ENCODE measurements at regions not wholly inside any gene's neighbourhood (a gene's known extent, or its start where the extent isn't known, plus 50 kb on each side); places are given as distances from the start of the nearest gene placed in this dataset.

- Histone ChIP-seq H3K27ac (ENCODE audit: low read depth, low read length) (no peak overlapping the region), H3K27me3 (ENCODE audit: control insufficient read depth, insufficient read depth, low read length) (no peaks in the 10 kb centered on the region)
- 35% methylated on average over 12 of the region's 13 CpGs for WGBS (ENCODE audit: insufficient coverage)
Observed at GRCh38 chr1:58922302-58923089, 138.6 kb upstream of the JUN start.

GRCh38 chr1:58923090-58923470 is 139.2 kb upstream of the JUN start:
- no peaks in the 10 kb centered on the region for H3K27me3 ChIP-seq (ENCODE audit: control insufficient read depth, insufficient read depth, low read length)
- WGBS (ENCODE audit: insufficient coverage), result no CpG with 5 or more reads among the region's 3 CpGs
- no peak overlapping the region for H3K27ac ChIP-seq (ENCODE audit: low read depth, low read length)

More at GRCh38 chr1:58922302-58923089, 138.6 kb upstream of the JUN start:
- Histone ChIP-seq H3K36me3 (ENCODE audit: control insufficient read depth, insufficient read depth, low read length) (no peaks in the 10 kb centered on the region), H3K9me3 (ENCODE audit: control insufficient read depth, insufficient read depth, low read length) (no peaks in the 10 kb centered on the region), H3K4me3 (ENCODE audit: low read depth, low read length) (no peak overlapping the region), H3K4me1 (ENCODE audit: control insufficient read depth, insufficient read depth, low read length) (peaks cover 5% of the 10 kb centered on the region)
- peak in 3 of 6 donors; percentile 17 to 67 (median 52) for DNase-seq (ENCODE audit: low read depth in 4 of 6, low spot score in 6 of 6)

GRCh38 chr1:58924016-58924565 is 140.2 kb upstream of the JUN start:
- Histone ChIP-seq H3K27ac (ENCODE audit: low read depth, low read length) (no peak overlapping the region), H3K9me3 (ENCODE audit: control insufficient read depth, insufficient read depth, low read length) (no peaks in the 10 kb centered on the region), H3K4me3 (ENCODE audit: low read depth, low read length) (no peak overlapping the region), H3K4me1 (ENCODE audit: control insufficient read depth, insufficient read depth, low read length) (peaks cover 5% of the 10 kb centered on the region), H3K27me3 (ENCODE audit: control insufficient read depth, insufficient read depth, low read length) (no peaks in the 10 kb centered on the region), H3K36me3 (ENCODE audit: control insufficient read depth, insufficient read depth, low read length) (no peaks in the 10 kb centered on the region)
- DNase-seq (ENCODE audit: low read depth in 4 of 6, low spot score in 6 of 6), result no peak

More at GRCh38 chr1:58923090-58923470, 139.2 kb upstream of the JUN start:
- Histone ChIP-seq H3K4me3 (ENCODE audit: low read depth, low read length) (no peak overlapping the region), H3K4me1 (ENCODE audit: control insufficient read depth, insufficient read depth, low read length) (peaks cover 5% of the 10 kb centered on the region), H3K36me3 (ENCODE audit: control insufficient read depth, insufficient read depth, low read length) (no peaks in the 10 kb centered on the region), H3K9me3 (ENCODE audit: control insufficient read depth, insufficient read depth, low read length) (no peaks in the 10 kb centered on the region)
- DNase-seq (ENCODE audit: low read depth in 4 of 6, low spot score in 6 of 6), result no peak

- no peak overlapping the region for H3K4me3 ChIP-seq (ENCODE audit: low read depth, low read length)
- 83% methylated on average over 3 of the region's 4 CpGs for WGBS (ENCODE audit: insufficient coverage)
- no peaks in the 10 kb centered on the region for H3K36me3 ChIP-seq (ENCODE audit: control insufficient read depth, insufficient read depth, low read length)
- peaks cover 5% of the 10 kb centered on the region for H3K4me1 ChIP-seq (ENCODE audit: control insufficient read depth, insufficient read depth, low read length)
- no peaks in the 10 kb centered on the region for H3K9me3 ChIP-seq (ENCODE audit: control insufficient read depth, insufficient read depth, low read length)
- no peaks in the 10 kb centered on the region for H3K27me3 ChIP-seq (ENCODE audit: control insufficient read depth, insufficient read depth, low read length)
- H3K27ac ChIP-seq (ENCODE audit: low read depth, low read length), result no peak overlapping the region
- DNase-seq (ENCODE audit: low read depth in 4 of 6, low spot score in 6 of 6), result no peak
Observed at GRCh38 chr1:58924821-58925220, 141.0 kb upstream of the JUN start.

GRCh38 chr1:58925247-58925646 is 141.4 kb upstream of the JUN start:
- Histone ChIP-seq H3K27ac (ENCODE audit: low read depth, low read length) (no peak overlapping the region), H3K27me3 (ENCODE audit: control insufficient read depth, insufficient read depth, low read length) (no peaks in the 10 kb centered on the region), H3K9me3 (ENCODE audit: control insufficient read depth, insufficient read depth, low read length) (no peaks in the 10 kb centered on the region), H3K4me1 (ENCODE audit: control insufficient read depth, insufficient read depth, low read length) (peaks cover 5% of the 10 kb centered on the region), H3K4me3 (ENCODE audit: low read depth, low read length) (no peak overlapping the region), H3K36me3 (ENCODE audit: control insufficient read depth, insufficient read depth, low read length) (no peaks in the 10 kb centered on the region)
- no peak for DNase-seq (ENCODE audit: low read depth in 4 of 6, low spot score in 6 of 6)
- WGBS (ENCODE audit: insufficient coverage), result no CpG with 5 or more reads among the region's 2 CpGs

DNA sequence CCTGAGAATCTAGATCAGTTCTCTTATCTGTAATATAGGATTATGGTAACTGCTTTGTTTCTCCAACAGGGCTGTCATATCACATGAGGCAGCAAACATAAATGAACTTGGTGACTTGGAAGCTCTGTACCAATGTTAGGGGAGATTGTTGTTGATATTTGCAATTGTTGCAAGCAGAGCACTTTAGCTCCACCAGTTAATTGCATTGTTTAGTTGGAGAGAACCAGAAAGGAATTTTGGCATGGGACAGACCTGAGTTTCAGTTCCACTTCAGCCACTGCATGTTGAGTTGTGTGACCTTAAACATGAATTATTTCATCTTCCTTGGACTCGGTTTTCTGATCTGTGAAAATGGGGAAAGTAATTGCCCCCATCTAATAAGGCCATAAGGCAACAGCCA is 142.3 kb upstream of the JUN start:
- no peak for DNase-seq (ENCODE audit: low read depth in 4 of 6, low spot score in 6 of 6)
- Histone ChIP-seq H3K27ac (ENCODE audit: low read depth, low read length) (no peak overlapping the region), H3K4me3 (ENCODE audit: low read depth, low read length) (no peak overlapping the region), H3K36me3 (ENCODE audit: control insufficient read depth, insufficient read depth, low read length) (no peaks in the 10 kb centered on the region), H3K4me1 (ENCODE audit: control insufficient read depth, insufficient read depth, low read length) (peaks cover 5% of the 10 kb centered on the region), H3K9me3 (ENCODE audit: control insufficient read depth, insufficient read depth, low read length) (no peaks in the 10 kb centered on the region), H3K27me3 (ENCODE audit: control insufficient read depth, insufficient read depth, low read length) (no peaks in the 10 kb centered on the region)
- WGBS (ENCODE audit: insufficient coverage), result no CpG with 5 or more reads among the region's 1 CpG

DNA sequence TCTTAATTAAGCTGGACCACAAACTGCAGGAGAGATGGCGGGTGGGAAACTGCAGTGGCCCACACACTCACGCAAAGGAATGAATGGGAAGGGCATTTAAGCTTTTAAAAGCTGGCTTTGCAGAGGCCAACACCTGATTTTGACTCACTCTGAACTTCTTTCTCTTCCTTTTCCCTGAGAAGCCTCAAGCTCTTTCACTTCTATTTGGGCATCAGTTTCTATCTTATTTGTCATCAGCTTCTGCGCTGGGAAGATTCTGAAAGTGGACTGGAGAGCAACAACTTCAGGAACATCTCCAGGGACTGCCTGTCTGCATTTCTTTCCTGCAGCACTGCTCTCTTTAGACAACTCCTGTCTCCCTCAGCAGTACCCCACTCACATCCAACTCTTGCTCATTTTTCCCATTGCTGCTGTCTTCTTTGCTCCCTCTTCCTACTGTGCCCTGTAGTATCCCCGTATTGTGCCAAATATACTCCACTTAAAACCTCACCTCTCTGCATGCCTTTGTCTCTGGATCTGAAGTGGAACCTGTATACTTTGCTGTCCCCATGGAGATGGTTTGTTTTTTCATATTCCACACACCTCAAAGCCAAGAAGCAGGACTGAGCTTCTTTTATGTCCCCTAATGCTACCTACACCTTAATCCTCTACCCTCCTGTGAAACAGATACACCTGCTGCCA is 143.3 kb upstream of the JUN start:
- H3K4me3 ChIP-seq (ENCODE audit: low read depth, low read length), result no peak overlapping the region
- peak in 1 of 6 donors; percentile 13 for DNase-seq (ENCODE audit: low read depth in 4 of 6, low spot score in 6 of 6)
- H3K9me3 ChIP-seq (ENCODE audit: control insufficient read depth, insufficient read depth, low read length), result no peaks in the 10 kb centered on the region
- H3K36me3 ChIP-seq (ENCODE audit: control insufficient read depth, insufficient read depth, low read length), result no peaks in the 10 kb centered on the region
- no peaks in the 10 kb centered on the region for H3K27me3 ChIP-seq (ENCODE audit: control insufficient read depth, insufficient read depth, low read length)
- 50% methylated on average over 2 of the region's 4 CpGs for WGBS (ENCODE audit: insufficient coverage)
- no peak overlapping the region for H3K27ac ChIP-seq (ENCODE audit: low read depth, low read length)
- peaks cover 4% of the 10 kb centered on the region for H3K4me1 ChIP-seq (ENCODE audit: control insufficient read depth, insufficient read depth, low read length)

DNA sequence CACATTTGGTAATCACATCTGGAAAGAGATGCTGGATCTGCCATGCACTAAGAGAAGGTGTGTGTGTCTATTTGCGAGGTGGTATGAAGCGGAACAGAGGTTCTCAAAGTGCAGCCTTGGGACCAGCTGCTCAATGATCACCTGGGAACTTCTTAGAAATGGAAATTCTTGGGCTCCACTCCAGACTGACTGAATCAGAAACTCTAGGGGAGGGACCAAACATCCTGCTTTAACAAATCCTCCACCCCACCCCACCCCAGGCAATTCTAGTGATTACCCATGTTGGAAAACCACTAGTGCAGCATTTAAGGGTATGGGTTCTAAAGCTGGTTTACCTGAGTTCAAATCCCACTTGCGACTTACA is 143.9 kb upstream of the JUN start:
- DNase-seq (ENCODE audit: low read depth in 4 of 6, low spot score in 6 of 6), result no peak
- WGBS (ENCODE audit: insufficient coverage), result 80% methylated on average over 1 of the region's 3 CpGs
- no peak overlapping the region for H3K4me3 ChIP-seq (ENCODE audit: low read depth, low read length)
- H3K36me3 ChIP-seq (ENCODE audit: control insufficient read depth, insufficient read depth, low read length), result no peaks in the 10 kb centered on the region
- no peaks in the 10 kb centered on the region for H3K27me3 ChIP-seq (ENCODE audit: control insufficient read depth, insufficient read depth, low read length)
- H3K9me3 ChIP-seq (ENCODE audit: control insufficient read depth, insufficient read depth, low read length), result no peaks in the 10 kb centered on the region
- peaks cover under 1% of the 10 kb centered on the region for H3K4me1 ChIP-seq (ENCODE audit: control insufficient read depth, insufficient read depth, low read length)
- H3K27ac ChIP-seq (ENCODE audit: low read depth, low read length), result no peak overlapping the region

- H3K27me3 ChIP-seq (ENCODE audit: control insufficient read depth, insufficient read depth, low read length), result no peaks in the 10 kb centered on the region
- H3K4me3 ChIP-seq (ENCODE audit: low read depth, low read length), result no peak overlapping the region
- H3K36me3 ChIP-seq (ENCODE audit: control insufficient read depth, insufficient read depth, low read length), result no peaks in the 10 kb centered on the region
- H3K4me1 ChIP-seq (ENCODE audit: control insufficient read depth, insufficient read depth, low read length), result peaks cover 4% of the 10 kb centered on the region
- H3K27ac ChIP-seq (ENCODE audit: low read depth, low read length), result no peak overlapping the region
- DNase-seq (ENCODE audit: low read depth in 4 of 6, low spot score in 6 of 6), result no peak
- WGBS (ENCODE audit: insufficient coverage), result 91% methylated on average over 6 of the region's 6 CpGs
- H3K9me3 ChIP-seq (ENCODE audit: control insufficient read depth, insufficient read depth, low read length), result no peaks in the 10 kb centered on the region
Observed at GRCh38 chr1:58928514-58928913, 144.7 kb upstream of the JUN start.
